ENCODE measurements at regions not wholly inside any gene's neighbourhood (a gene's known extent, or its start where the extent isn't known, plus 50 kb on each side); places are given as distances from the start of the nearest gene placed in this dataset.

DNA sequence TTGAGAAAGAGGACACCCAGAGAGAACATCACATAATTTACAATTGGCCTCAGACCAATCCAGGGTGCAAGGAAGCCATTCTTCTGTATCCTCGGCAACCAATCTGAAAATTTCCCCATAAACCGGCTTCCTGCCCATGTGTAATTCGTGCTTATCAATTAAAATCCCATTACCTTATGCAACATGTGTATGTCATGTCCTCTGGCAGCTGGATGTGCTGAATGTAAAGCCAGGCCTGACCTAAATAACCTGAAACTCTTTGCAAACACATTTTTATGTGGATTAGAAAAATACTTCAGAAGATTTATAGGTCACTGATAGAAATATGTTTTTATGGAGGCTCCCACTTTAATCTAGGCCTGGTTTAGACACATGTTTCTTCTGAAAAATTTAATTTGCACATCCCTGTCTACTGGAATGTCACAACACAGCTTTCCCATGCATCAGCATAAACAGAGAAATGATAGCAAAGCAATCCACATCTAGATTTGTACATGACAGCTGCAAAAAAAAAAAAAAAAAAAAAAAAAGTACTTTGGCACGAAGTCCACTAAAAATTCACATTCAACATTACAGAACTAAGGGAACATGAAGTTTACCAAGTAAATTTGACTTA is 69.4 kb upstream of the SAMSN1 start:
- dilution Hi-C loops (cut with MboI; ENCODE audit: extremely low pct_ligation_motif_present, low sequenced_read_pairs), result no loop called here
- Histone ChIP-seq H3K79me2 (ENCODE audit: control insufficient read depth, insufficient read depth, low read length) (no peaks in the 10 kb centered on the region), H3K4me1 (ENCODE audit: control insufficient read depth, extremely low read depth, insufficient read depth, low read length) (no peaks in the 10 kb centered on the region), H3K4me2 (ENCODE audit: control insufficient read depth, extremely low read depth, insufficient read depth, low read depth, low read length) (no peak overlapping the region), H4K20me1 (ENCODE audit: control insufficient read depth, extremely low read depth, insufficient read depth, low read length) (no peaks in the 10 kb centered on the region), H3K27me3 (ENCODE audit: control insufficient read depth, extremely low read depth, insufficient read depth, low read length) (no peaks in the 10 kb centered on the region), H3K9me3 (ENCODE audit: control insufficient read depth, low read depth, low read length) (no peaks in the 10 kb centered on the region), H3K4me3 (ENCODE audit: control insufficient read depth in 2 of 3, extremely low read depth in 1 of 3, insufficient read depth in 2 of 3, low read depth in 1 of 3, low read length in 3 of 3) (no peak overlapping the region), H3K36me3 (ENCODE audit: control insufficient read depth in 2 of 2, extremely low read depth in 1 of 2, insufficient read depth in 2 of 2, low read length in 2 of 2) (no peaks in the 10 kb centered on the region), H3K9ac (ENCODE audit: control insufficient read depth, extremely low read depth, insufficient read depth, low read length) (no peak overlapping the region), H3K27ac (ENCODE audit: control insufficient read depth, insufficient read depth, low read length) (no peak overlapping the region), H2AFZ (ENCODE audit: control insufficient read depth, low read length) (no peak overlapping the region), H3K9me1 (ENCODE audit: control insufficient read depth, extremely low read depth, insufficient read depth, low read length) (no peaks in the 10 kb centered on the region)
- DNase-seq (ENCODE audit: low read depth, low spot score) (no peak), FAIRE-seq (no peak)
- no peak for TF ChIP-seq EZH2 (IDR thresholded peaks at IDR 0.05; ENCODE audit: low read length)
- TF ChIP-seq, protein P1, sequence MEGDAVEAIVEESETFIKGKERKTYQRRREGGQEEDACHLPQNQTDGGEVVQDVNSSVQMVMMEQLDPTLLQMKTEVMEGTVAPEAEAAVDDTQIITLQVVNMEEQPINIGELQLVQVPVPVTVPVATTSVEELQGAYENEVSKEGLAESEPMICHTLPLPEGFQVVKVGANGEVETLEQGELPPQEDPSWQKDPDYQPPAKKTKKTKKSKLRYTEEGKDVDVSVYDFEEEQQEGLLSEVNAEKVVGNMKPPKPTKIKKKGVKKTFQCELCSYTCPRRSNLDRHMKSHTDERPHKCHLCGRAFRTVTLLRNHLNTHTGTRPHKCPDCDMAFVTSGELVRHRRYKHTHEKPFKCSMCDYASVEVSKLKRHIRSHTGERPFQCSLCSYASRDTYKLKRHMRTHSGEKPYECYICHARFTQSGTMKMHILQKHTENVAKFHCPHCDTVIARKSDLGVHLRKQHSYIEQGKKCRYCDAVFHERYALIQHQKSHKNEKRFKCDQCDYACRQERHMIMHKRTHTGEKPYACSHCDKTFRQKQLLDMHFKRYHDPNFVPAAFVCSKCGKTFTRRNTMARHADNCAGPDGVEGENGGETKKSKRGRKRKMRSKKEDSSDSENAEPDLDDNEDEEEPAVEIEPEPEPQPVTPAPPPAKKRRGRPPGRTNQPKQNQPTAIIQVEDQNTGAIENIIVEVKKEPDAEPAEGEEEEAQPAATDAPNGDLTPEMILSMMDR (optimal IDR thresholded peaks at IDR 0.05 in 1 of 3, IDR thresholded peaks at IDR 0.05 in 1 of 3, conservative IDR thresholded peaks at IDR 0.05 in 1 of 3; ENCODE audit: extremely low read depth in 1 of 3, insufficient read depth in 2 of 3, low read length in 3 of 3), result no peak

DNA sequence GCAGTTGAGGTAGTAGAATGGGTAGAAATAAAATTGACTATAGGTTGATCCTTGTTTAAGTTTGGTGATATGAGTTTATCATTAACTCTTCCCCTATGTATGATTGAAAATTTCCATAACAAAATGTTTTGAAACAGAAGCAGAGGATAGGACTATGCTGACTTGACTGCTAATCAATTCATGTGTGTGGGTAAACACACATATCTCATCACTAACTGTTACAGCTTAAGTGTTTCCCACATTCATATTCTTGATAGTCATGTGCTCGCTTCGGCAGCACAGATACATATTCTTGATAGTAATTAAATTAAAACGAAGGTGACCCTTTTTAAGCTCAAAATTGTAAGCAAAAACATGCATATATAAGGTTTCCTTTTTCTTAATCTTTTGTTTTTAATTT is 68.2 kb upstream of the SAMSN1 start:
- Histone ChIP-seq H3K27ac (ENCODE audit: control insufficient read depth, insufficient read depth, low read length) (no peak overlapping the region), H3K4me3 (ENCODE audit: control insufficient read depth in 2 of 3, extremely low read depth in 1 of 3, insufficient read depth in 2 of 3, low read depth in 1 of 3, low read length in 3 of 3) (no peak overlapping the region), H3K36me3 (ENCODE audit: control insufficient read depth in 2 of 2, extremely low read depth in 1 of 2, insufficient read depth in 2 of 2, low read length in 2 of 2) (no peaks in the 10 kb centered on the region), H4K20me1 (ENCODE audit: control insufficient read depth, extremely low read depth, insufficient read depth, low read length) (no peaks in the 10 kb centered on the region), H3K9me3 (ENCODE audit: control insufficient read depth, low read depth, low read length) (no peaks in the 10 kb centered on the region), H3K9ac (ENCODE audit: control insufficient read depth, extremely low read depth, insufficient read depth, low read length) (no peak overlapping the region), H3K27me3 (ENCODE audit: control insufficient read depth, extremely low read depth, insufficient read depth, low read length) (no peaks in the 10 kb centered on the region), H3K4me2 (ENCODE audit: control insufficient read depth, extremely low read depth, insufficient read depth, low read depth, low read length) (no peak overlapping the region), H3K79me2 (ENCODE audit: control insufficient read depth, insufficient read depth, low read length) (no peaks in the 10 kb centered on the region), H2AFZ (ENCODE audit: control insufficient read depth, low read length) (no peak overlapping the region), H3K4me1 (ENCODE audit: control insufficient read depth, extremely low read depth, insufficient read depth, low read length) (no peaks in the 10 kb centered on the region), H3K9me1 (ENCODE audit: control insufficient read depth, extremely low read depth, insufficient read depth, low read length) (no peaks in the 10 kb centered on the region)
- FAIRE-seq (no peak), DNase-seq (ENCODE audit: low read depth, low spot score) (no peak)
- dilution Hi-C loops (cut with MboI; ENCODE audit: extremely low pct_ligation_motif_present, low sequenced_read_pairs), result no loop called here
- no peak for TF ChIP-seq EZH2 (IDR thresholded peaks at IDR 0.05; ENCODE audit: low read length)
- TF ChIP-seq, protein P1 (optimal IDR thresholded peaks at IDR 0.05 in 1 of 3, IDR thresholded peaks at IDR 0.05 in 1 of 3, conservative IDR thresholded peaks at IDR 0.05 in 1 of 3; ENCODE audit: extremely low read depth in 1 of 3, insufficient read depth in 2 of 3, low read length in 3 of 3), result no peak
